ENCODE measurements at regions not wholly inside any gene's neighbourhood (a gene's known extent, or its start where the extent isn't known, plus 50 kb on each side); places are given as distances from the start of the nearest gene placed in this dataset.

DNA sequence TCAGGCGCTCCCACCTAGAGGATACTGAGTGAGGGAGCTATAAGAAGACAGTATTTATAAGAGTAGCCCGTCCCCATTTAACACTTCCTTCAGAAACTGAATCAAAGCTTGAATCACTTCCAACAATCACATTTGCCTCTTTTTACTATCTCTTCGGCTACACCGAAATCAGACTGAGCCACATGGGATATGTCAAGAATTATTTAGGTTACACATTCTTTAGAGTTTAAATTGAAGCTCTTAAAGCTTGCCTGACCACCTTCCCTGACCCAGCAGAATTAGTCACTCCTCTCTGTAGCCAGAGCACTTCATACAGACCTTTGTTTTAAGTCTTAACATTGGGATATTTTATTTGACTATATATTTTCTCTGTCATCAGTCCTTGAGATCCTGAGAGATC lies 163.7 kb downstream of the MAFB start:
- no peak for TF ChIP-seq EZH2 (IDR thresholded peaks at IDR 0.05; ENCODE audit: borderline replicate concordance, low read length)
- TF ChIP-seq CTCF (conservative IDR thresholded peaks at IDR 0.05 in 1 of 2, IDR thresholded peaks at IDR 0.05 in 1 of 2; ENCODE audit: extremely low read depth in 1 of 2, insufficient read depth in 1 of 2, low read depth in 1 of 2, low read length in 2 of 2): no peak
